Ectodermal cell (in vitro differentiated cells): ENCODE measurements at regions not wholly inside any gene's neighbourhood (a gene's known extent, or its start where the extent isn't known, plus 50 kb on each side); places are given as distances from the start of the nearest gene placed in this dataset.

Experiments
- H3K27ac ChIP-seq: 2 replicates; pipeline ENCODE4 v1.7.0; 2013; ENCODE audit warnings: mild to moderate bottlenecking, low read depth, low read length; ENCODE audit not compliant: insufficient read depth, poor library complexity, severe bottlenecking
- H3K27me3 ChIP-seq: 2 replicates; pipeline ENCODE4 v1.7.0; 2013; ENCODE audit warnings: mild to moderate bottlenecking, low read length; ENCODE audit not compliant: insufficient read depth, control insufficient read depth, poor library complexity, severe bottlenecking
- H3K36me3 ChIP-seq: one replicate; pipeline ENCODE4 v1.7.0; 2013; ENCODE audit warnings: low read length; ENCODE audit not compliant: control insufficient read depth, insufficient read depth
- H3K4me1 ChIP-seq: one replicate; pipeline ENCODE4 v1.7.0; 2013; ENCODE audit warnings: low read length; ENCODE audit not compliant: control insufficient read depth, insufficient read depth
- H3K4me3 ChIP-seq: 2 replicates; pipeline ENCODE4 v1.7.0; 2013; ENCODE audit warnings: low read depth, low read length, control low read depth; ENCODE audit not compliant: insufficient read depth
- H3K9me3 ChIP-seq: 2 replicates; pipeline ENCODE4 v1.7.0; 2013; ENCODE audit warnings: mild to moderate bottlenecking, low read length, moderate library complexity; ENCODE audit not compliant: control insufficient read depth
- WGBS, 2 experiments: methylation state at CpG; one replicate each; pipeline ENCODE4 v1.1.7; 2013; ENCODE audit warnings: missing lambda C conversion rate in 2 of 2; 5-methylcytosine and 5-hydroxymethylcytosine counted together

GRCh38 chr7:48755061-48755555 lies 169.2 kb upstream of the CDC14C start:
- WGBS, 2 experiments = 93 to 97% methylated on average over 3 of the region's 3 CpGs
- H3K27me3 ChIP-seq = no peaks in the 10 kb centered on the region

GRCh38 chr7:48759431-48760080 lies 164.8 kb upstream of the CDC14C start:
- Histone ChIP-seq H3K4me1 (no peaks in the 10 kb centered on the region), H3K9me3 (no peaks in the 10 kb centered on the region), H3K27me3 (no peaks in the 10 kb centered on the region), H3K36me3 (no peaks in the 10 kb centered on the region), H3K4me3 (no peak overlapping the region), H3K27ac (no peak overlapping the region)
- 0% methylated on average over 1 of the region's 1 CpG for WGBS, 2 experiments

More at GRCh38 chr7:48755061-48755555, 169.2 kb upstream of the CDC14C start:
- no peaks in the 10 kb centered on the region for H3K9me3 ChIP-seq
- H3K4me3 ChIP-seq = no peak overlapping the region
- no peaks in the 10 kb centered on the region for H3K36me3 ChIP-seq
- H3K27ac ChIP-seq = no peak overlapping the region
- no peaks in the 10 kb centered on the region for H3K4me1 ChIP-seq

GRCh38 chr7:48760528-48761265 lies 163.7 kb upstream of the CDC14C start:
- 92 to 95% methylated on average over 4 to 5 of the region's 5 CpGs for WGBS, 2 experiments
- H3K9me3 ChIP-seq = no peaks in the 10 kb centered on the region
- H3K36me3 ChIP-seq = no peaks in the 10 kb centered on the region

GRCh38 chr7:48780862-48781261 lies 143.5 kb upstream of the CDC14C start:
- 96 to 97% methylated on average over 1 of the region's 1 CpG for WGBS, 2 experiments

More at GRCh38 chr7:48760528-48761265, 163.7 kb upstream of the CDC14C start:
- Histone ChIP-seq H3K27me3 (no peaks in the 10 kb centered on the region), H3K27ac (no peak overlapping the region), H3K4me1 (no peaks in the 10 kb centered on the region), H3K4me3 (no peak overlapping the region)

GRCh38 chr7:48781752-48782151 lies 142.6 kb upstream of the CDC14C start:
- H3K4me3 ChIP-seq = no peak overlapping the region
- 87 to 90% methylated on average over 3 of the region's 3 CpGs for WGBS, 2 experiments
- H3K27ac ChIP-seq = no peak overlapping the region
- H3K9me3 ChIP-seq = no peaks in the 10 kb centered on the region
- no peaks in the 10 kb centered on the region for H3K36me3 ChIP-seq
- H3K4me1 ChIP-seq = no peaks in the 10 kb centered on the region
- H3K27me3 ChIP-seq = no peaks in the 10 kb centered on the region

More at GRCh38 chr7:48780862-48781261, 143.5 kb upstream of the CDC14C start:
- Histone ChIP-seq H3K27ac (no peak overlapping the region), H3K27me3 (no peaks in the 10 kb centered on the region), H3K36me3 (no peaks in the 10 kb centered on the region), H3K4me1 (no peaks in the 10 kb centered on the region), H3K4me3 (no peak overlapping the region), H3K9me3 (no peaks in the 10 kb centered on the region)

- Histone ChIP-seq H3K27me3 (no peaks in the 10 kb centered on the region), H3K9me3 (no peaks in the 10 kb centered on the region), H3K36me3 (no peaks in the 10 kb centered on the region), H3K4me3 (no peak overlapping the region), H3K4me1 (no peaks in the 10 kb centered on the region), H3K27ac (no peak overlapping the region)
- WGBS, 2 experiments = 95 to 96% methylated on average over 5 of the region's 5 CpGs
Observed at GRCh38 chr7:48782511-48782910, 141.8 kb upstream of the CDC14C start.

GRCh38 chr7:48786951-48787350 lies 137.4 kb upstream of the CDC14C start:
- no peak overlapping the region for H3K27ac ChIP-seq

GRCh38 chr7:48803250-48803649 lies 121.1 kb upstream of the CDC14C start:
- Histone ChIP-seq H3K36me3 (no peaks in the 10 kb centered on the region), H3K27ac (no peak overlapping the region), H3K9me3 (no peaks in the 10 kb centered on the region), H3K4me3 (no peak overlapping the region), H3K4me1 (no peaks in the 10 kb centered on the region), H3K27me3 (no peaks in the 10 kb centered on the region)
- WGBS, 2 experiments = 96 to 98% methylated on average over 1 to 2 of the region's 2 CpGs

More at GRCh38 chr7:48786951-48787350, 137.4 kb upstream of the CDC14C start:
- 93 to 100% methylated on average over 2 to 3 of the region's 3 CpGs for WGBS, 2 experiments
- Histone ChIP-seq H3K27me3 (no peaks in the 10 kb centered on the region), H3K36me3 (no peaks in the 10 kb centered on the region), H3K9me3 (no peaks in the 10 kb centered on the region), H3K4me1 (no peaks in the 10 kb centered on the region), H3K4me3 (no peak overlapping the region)

GRCh38 chr7:48806731-48807130 lies 117.6 kb upstream of the CDC14C start:
- H3K9me3 ChIP-seq = no peaks in the 10 kb centered on the region
- no peak overlapping the region for H3K27ac ChIP-seq
- WGBS, 2 experiments = 80 to 83% methylated on average over 4 of the region's 4 CpGs
- no peak overlapping the region for H3K4me3 ChIP-seq
- H3K4me1 ChIP-seq = no peaks in the 10 kb centered on the region
- H3K27me3 ChIP-seq = no peaks in the 10 kb centered on the region
- no peaks in the 10 kb centered on the region for H3K36me3 ChIP-seq

- no peaks in the 10 kb centered on the region for H3K4me1 ChIP-seq
- H3K27ac ChIP-seq = no peak overlapping the region
- H3K9me3 ChIP-seq = no peaks in the 10 kb centered on the region
- WGBS, 2 experiments = 91 to 100% methylated on average over 1 to 2 of the region's 2 CpGs
- H3K36me3 ChIP-seq = no peaks in the 10 kb centered on the region
- H3K27me3 ChIP-seq = no peaks in the 10 kb centered on the region
- no peak overlapping the region for H3K4me3 ChIP-seq
Observed at GRCh38 chr7:48811071-48811470, 113.3 kb upstream of the CDC14C start.
